Activated CD8-positive, alpha-beta memory T cell treated with anti-CD3 and anti-CD28 coated beads, Interleukin-2, amount 10 ng/mL, durations not matched to agents 7 days and 5 days (primary cell): ENCODE measurements at regions not wholly inside any gene's neighbourhood (a gene's known extent, or its start where the extent isn't known, plus 50 kb on each side); places are given as distances from the start of the nearest gene placed in this dataset.

Experiments used
- ATAC-seq: fragments of 150-1000 bp; cut with Tn5 transposase; one replicate; pipeline ENCODE4 v1.10.0; 2021; ENCODE audit warnings: moderate library complexity
- CTCF ChIA-PET: fragments of 350-600 bp; sonication (Branson Sonifier 250); formaldehyde crosslinking; loops from one replicate; lab custom pipeline; 2021; ENCODE audit warnings: antibody characterized with exemption; lab: Charles Lee
- DNase-seq: peaks from one replicate; pipeline ENCODE4 v3.0.0-alpha.2; 2020
- H3K27ac Mint-ChIP-seq: one replicate; pipeline ENCODE4 v1.8.0; 2021; ENCODE audit warnings: mild to moderate bottlenecking, mixed read lengths
- H3K27me3 Mint-ChIP-seq: one replicate; pipeline ENCODE4 v1.8.0; 2021; ENCODE audit warnings: mixed read lengths
- H3K36me3 Mint-ChIP-seq: one replicate; pipeline ENCODE4 v1.8.0; 2021; ENCODE audit warnings: mild to moderate bottlenecking, mixed read lengths
- H3K4me1 Mint-ChIP-seq: one replicate; pipeline ENCODE4 v1.8.0; 2021; ENCODE audit warnings: mixed read lengths
- H3K4me3 Mint-ChIP-seq: one replicate; pipeline ENCODE4 v1.8.0; 2021; ENCODE audit warnings: mild to moderate bottlenecking, moderate library complexity, mixed read lengths
- H3K9me3 Mint-ChIP-seq: one replicate; pipeline ENCODE4 v1.8.0; 2022; ENCODE audit warnings: low read depth, mixed read lengths

DNA sequence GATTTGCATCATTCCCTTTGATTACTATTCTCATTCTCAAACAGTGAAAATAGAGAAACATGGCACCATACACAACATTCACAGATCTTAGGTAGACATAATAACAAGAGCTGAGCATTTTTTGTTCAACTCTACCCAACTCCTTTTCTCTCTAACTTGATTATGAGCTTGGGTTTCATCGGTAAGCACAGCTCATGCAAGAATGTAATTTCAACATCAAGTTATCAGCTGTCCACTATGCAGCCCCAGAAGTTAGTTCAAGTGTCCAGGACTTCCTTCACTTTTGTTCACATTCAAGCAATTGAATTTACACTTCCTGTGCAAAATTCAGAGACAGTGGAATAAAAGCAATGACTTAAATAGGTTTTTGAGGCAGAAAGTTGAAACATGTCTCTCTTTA, 297.7 kb upstream of the SASH1 start:
- Mint-ChIP-seq H3K9me3 (peaks cover 2% of the 10 kb centered on the region), H3K4me1 (no peaks in the 10 kb centered on the region), H3K36me3 (no peaks in the 10 kb centered on the region), H3K4me3 (no peak overlapping the region), H3K27me3 (no peaks in the 10 kb centered on the region), H3K27ac (no peak overlapping the region)
- CTCF ChIA-PET: no interaction called here
- no peak for DNase-seq
- ATAC-seq: no peak

GRCh38 chr6:148053209-148053608, 289.4 kb upstream of the SASH1 start:
- DNase-seq: no peak
- CTCF ChIA-PET: no interaction called here
- no peak overlapping the region for H3K27ac Mint-ChIP-seq
- H3K4me3 Mint-ChIP-seq: no peak overlapping the region
- H3K4me1 Mint-ChIP-seq: no peaks in the 10 kb centered on the region
- H3K27me3 Mint-ChIP-seq: no peaks in the 10 kb centered on the region
- no peak for ATAC-seq
- no peaks in the 10 kb centered on the region for H3K36me3 Mint-ChIP-seq
- peaks cover 3% of the 10 kb centered on the region for H3K9me3 Mint-ChIP-seq

DNA sequence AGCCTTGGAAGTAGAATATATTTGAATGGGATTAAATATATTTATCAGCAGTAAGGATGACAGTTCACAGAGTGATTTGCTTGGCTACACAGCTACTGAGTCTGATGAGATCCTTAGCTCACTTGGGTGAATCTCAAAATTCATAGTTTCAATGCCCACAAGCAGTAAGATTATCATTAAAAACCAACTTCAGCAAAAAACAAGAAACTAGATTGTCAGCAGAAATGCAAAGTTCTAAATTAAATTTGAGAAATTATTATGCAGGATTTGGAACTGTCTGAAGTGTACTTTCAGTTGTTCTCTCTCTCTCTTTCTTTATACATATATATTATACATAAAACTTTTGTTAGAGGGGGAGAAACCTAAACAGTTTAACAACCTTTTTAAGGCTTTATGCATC, 288.8 kb upstream of the SASH1 start:
- H3K36me3 Mint-ChIP-seq: no peaks in the 10 kb centered on the region
- DNase-seq (no peak), ATAC-seq (no peak)
- CTCF ChIA-PET: no interaction called here
- no peak overlapping the region for H3K4me3 Mint-ChIP-seq
- H3K27me3 Mint-ChIP-seq: no peaks in the 10 kb centered on the region
- H3K27ac Mint-ChIP-seq: no peak overlapping the region
- H3K4me1 Mint-ChIP-seq: no peaks in the 10 kb centered on the region
- peaks cover 3% of the 10 kb centered on the region for H3K9me3 Mint-ChIP-seq

GRCh38 chr6:148054219-148054618, 288.4 kb upstream of the SASH1 start:
- no peak for DNase-seq
- Mint-ChIP-seq H3K36me3 (no peaks in the 10 kb centered on the region), H3K4me3 (no peak overlapping the region), H3K9me3 (peaks cover 3% of the 10 kb centered on the region), H3K27ac (no peak overlapping the region), H3K4me1 (no peaks in the 10 kb centered on the region), H3K27me3 (no peaks in the 10 kb centered on the region)
- CTCF ChIA-PET: no interaction called here
- ATAC-seq: no peak

DNA sequence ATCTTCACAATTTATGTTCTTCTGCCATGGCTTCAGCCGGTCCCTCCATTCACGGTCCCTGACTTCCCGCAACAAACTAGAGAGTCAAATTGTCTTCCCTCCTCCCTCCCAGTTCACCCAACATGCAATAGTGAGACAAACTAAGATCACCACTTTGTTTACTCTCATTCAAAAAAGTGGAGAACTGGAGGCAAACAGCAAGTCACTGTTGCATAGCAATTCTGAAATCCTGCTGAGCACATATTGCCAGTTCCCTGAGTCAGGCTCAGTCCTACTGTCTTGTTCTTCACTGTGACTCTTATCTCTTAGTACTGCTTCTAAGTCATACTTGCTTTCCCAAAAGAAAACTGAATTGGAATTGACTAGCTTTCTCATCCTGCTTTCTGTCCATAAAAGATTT, 287.2 kb upstream of the SASH1 start:
- no peak overlapping the region for H3K4me3 Mint-ChIP-seq
- CTCF ChIA-PET: no interaction called here
- H3K9me3 Mint-ChIP-seq: peaks cover 6% of the 10 kb centered on the region
- no peak overlapping the region for H3K27ac Mint-ChIP-seq
- no peaks in the 10 kb centered on the region for H3K36me3 Mint-ChIP-seq
- no peaks in the 10 kb centered on the region for H3K27me3 Mint-ChIP-seq
- H3K4me1 Mint-ChIP-seq: no peaks in the 10 kb centered on the region
- ATAC-seq (no peak), DNase-seq (no peak)

GRCh38 chr6:148059869-148060268, 282.8 kb upstream of the SASH1 start:
- DNase-seq (no peak), ATAC-seq (no peak)
- peaks cover 10% of the 10 kb centered on the region for H3K9me3 Mint-ChIP-seq
- H3K27me3 Mint-ChIP-seq: no peaks in the 10 kb centered on the region
- no peak overlapping the region for H3K4me3 Mint-ChIP-seq
- CTCF ChIA-PET: no interaction called here
- no peaks in the 10 kb centered on the region for H3K36me3 Mint-ChIP-seq
- H3K27ac Mint-ChIP-seq: no peak overlapping the region
- H3K4me1 Mint-ChIP-seq: no peaks in the 10 kb centered on the region

DNA sequence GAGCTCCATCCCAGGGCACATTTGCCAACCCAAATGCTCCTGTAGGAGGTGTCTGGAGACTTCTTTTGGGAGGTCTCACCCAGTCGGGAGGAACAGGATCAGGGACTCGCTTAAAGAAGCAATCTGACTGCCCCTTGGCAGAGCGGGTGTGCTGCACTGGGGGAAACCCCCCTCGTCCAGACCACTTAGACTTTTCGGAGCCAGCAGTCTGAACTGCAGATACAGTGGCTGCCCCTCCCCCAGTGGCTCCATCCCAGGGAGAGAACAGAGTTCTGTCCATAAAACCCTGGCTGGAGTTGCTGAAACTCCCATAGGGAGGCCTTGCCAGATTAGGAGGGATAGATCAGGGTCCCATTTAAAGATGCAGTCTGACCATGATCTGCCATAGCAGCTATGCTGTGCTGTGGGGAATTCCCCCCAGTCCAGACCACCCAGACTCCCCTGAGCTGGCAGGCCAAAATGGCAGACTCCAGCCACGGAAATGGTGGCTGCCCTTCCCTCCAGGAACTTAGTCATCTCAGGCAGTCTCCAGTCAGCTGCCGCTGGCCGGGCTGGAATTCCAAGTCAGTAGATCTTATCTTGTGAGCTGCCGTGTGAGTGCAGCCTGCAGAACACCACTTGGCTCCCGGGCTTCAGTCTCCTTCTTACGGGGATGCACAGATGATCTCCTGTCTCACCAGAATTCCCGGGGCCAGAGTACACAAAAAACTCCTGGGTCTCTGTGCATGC, 278.1 kb upstream of the SASH1 start:
- CTCF ChIA-PET: no interaction called here
- no peak for ATAC-seq
- Mint-ChIP-seq H3K27ac (no peak overlapping the region), H3K27me3 (no peaks in the 10 kb centered on the region), H3K9me3 (peaks cover 10% of the 10 kb centered on the region), H3K36me3 (no peaks in the 10 kb centered on the region), H3K4me3 (no peak overlapping the region), H3K4me1 (no peaks in the 10 kb centered on the region)
- DNase-seq: no peak

DNA sequence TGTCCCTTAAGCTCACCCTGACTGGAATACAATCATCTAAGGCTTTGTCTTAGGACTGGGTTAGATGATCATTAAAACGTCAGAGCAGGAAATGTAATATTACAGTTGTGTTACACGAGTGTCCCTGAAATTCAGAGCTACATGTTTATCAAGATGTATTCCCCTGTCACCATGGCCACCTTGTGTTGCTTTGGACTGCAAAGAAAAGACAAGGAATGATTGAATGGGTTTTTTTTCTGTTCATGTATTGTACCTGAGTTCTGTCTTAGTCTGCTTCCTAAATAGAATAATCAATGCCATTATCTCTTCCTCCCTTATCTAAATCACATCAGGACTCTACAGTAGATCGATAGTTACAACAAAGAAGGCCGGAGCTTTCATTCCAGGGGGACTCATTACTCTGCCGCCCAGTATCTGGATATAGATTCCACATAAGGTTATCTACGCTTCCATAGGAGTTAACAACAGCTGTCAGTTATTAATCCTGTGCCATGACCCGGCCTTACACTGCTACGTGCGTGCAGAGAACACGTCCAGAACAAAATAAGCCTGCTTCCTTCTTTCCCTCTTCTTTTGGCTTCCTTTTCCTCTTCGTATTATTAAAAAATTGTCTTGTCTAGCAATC, 274.1 kb upstream of the SASH1 start:
- no peaks in the 10 kb centered on the region for H3K4me1 Mint-ChIP-seq
- peaks cover 4% of the 10 kb centered on the region for H3K9me3 Mint-ChIP-seq
- no peak overlapping the region for H3K4me3 Mint-ChIP-seq
- no peak overlapping the region for H3K27ac Mint-ChIP-seq
- H3K27me3 Mint-ChIP-seq: no peaks in the 10 kb centered on the region
- no peak for DNase-seq
- ATAC-seq: no peak
- H3K36me3 Mint-ChIP-seq: no peaks in the 10 kb centered on the region
- CTCF ChIA-PET: no interaction called here

- DNase-seq: no peak
- peaks cover 5% of the 10 kb centered on the region for H3K9me3 Mint-ChIP-seq
- no peaks in the 10 kb centered on the region for H3K4me1 Mint-ChIP-seq
- no peak overlapping the region for H3K4me3 Mint-ChIP-seq
- ATAC-seq: no peak
- H3K27ac Mint-ChIP-seq: no peak overlapping the region
- CTCF ChIA-PET: no interaction called here
- H3K27me3 Mint-ChIP-seq: no peaks in the 10 kb centered on the region
- no peaks in the 10 kb centered on the region for H3K36me3 Mint-ChIP-seq
Measured at GRCh38 chr6:148069256-148069655, 273.4 kb upstream of the SASH1 start.

DNA sequence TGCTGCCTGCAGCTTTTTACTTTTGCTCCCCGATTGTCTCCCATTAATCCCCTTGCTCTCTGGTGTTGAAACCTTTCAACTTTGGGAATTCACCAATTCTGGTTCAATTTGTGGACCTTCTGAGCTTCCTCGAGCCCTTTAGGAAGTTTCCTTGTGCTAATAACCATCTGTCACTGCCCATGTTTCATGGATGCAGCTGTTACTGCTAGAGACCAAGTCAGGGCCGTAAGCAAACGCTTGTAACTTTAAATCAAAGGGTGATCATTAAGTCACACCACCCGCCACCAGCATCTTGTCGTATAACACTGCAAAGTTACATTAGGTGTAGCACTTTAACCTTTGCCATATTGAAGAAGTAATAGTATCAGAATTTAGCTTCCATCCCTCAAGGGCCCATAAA, 268.3 kb upstream of the SASH1 start:
- Mint-ChIP-seq H3K27me3 (no peaks in the 10 kb centered on the region), H3K4me1 (no peaks in the 10 kb centered on the region), H3K4me3 (no peak overlapping the region), H3K36me3 (no peaks in the 10 kb centered on the region), H3K27ac (no peak overlapping the region), H3K9me3 (peaks cover 5% of the 10 kb centered on the region)
- CTCF ChIA-PET: no interaction called here
- DNase-seq (no peak), ATAC-seq (no peak)

GRCh38 chr6:148074738-148075137, 267.9 kb upstream of the SASH1 start:
- Mint-ChIP-seq H3K27me3 (no peaks in the 10 kb centered on the region), H3K4me1 (no peaks in the 10 kb centered on the region), H3K4me3 (no peak overlapping the region), H3K36me3 (no peaks in the 10 kb centered on the region), H3K9me3 (peaks cover 4% of the 10 kb centered on the region), H3K27ac (no peak overlapping the region)
- DNase-seq (no peak), ATAC-seq (no peak)
- CTCF ChIA-PET: no interaction called here

GRCh38 chr6:148075352-148075751, 267.3 kb upstream of the SASH1 start:
- H3K27ac Mint-ChIP-seq: no peak overlapping the region
- no peaks in the 10 kb centered on the region for H3K36me3 Mint-ChIP-seq
- H3K4me3 Mint-ChIP-seq: no peak overlapping the region
- CTCF ChIA-PET: no interaction called here
- DNase-seq: no peak
- no peak for ATAC-seq
- H3K4me1 Mint-ChIP-seq: no peaks in the 10 kb centered on the region
- H3K27me3 Mint-ChIP-seq: no peaks in the 10 kb centered on the region
- H3K9me3 Mint-ChIP-seq: peaks cover 4% of the 10 kb centered on the region

DNA sequence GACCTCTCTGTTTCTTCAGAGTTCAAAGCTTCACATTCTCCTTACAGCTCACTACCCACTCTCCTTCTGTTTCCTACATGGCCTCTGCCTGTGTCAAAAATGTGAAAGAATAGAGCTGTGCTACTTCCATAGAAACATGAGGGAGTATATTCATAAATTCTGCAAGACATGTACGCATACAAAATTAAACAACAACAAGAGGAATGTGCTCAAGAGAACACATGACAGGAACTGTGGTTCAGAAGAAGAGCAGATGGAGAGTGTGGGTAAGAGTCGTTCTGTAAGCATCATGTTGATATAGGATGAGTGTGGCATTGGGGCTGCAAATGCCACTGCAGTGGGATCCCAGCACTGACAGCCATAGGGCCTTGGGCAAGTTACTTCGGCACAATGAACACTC, 266.6 kb upstream of the SASH1 start:
- DNase-seq (no peak), ATAC-seq (no peak)
- H3K27me3 Mint-ChIP-seq: no peaks in the 10 kb centered on the region
- H3K4me3 Mint-ChIP-seq: no peak overlapping the region
- CTCF ChIA-PET: no interaction called here
- H3K27ac Mint-ChIP-seq: no peak overlapping the region
- H3K9me3 Mint-ChIP-seq: peaks cover 4% of the 10 kb centered on the region
- no peaks in the 10 kb centered on the region for H3K36me3 Mint-ChIP-seq
- no peaks in the 10 kb centered on the region for H3K4me1 Mint-ChIP-seq

DNA sequence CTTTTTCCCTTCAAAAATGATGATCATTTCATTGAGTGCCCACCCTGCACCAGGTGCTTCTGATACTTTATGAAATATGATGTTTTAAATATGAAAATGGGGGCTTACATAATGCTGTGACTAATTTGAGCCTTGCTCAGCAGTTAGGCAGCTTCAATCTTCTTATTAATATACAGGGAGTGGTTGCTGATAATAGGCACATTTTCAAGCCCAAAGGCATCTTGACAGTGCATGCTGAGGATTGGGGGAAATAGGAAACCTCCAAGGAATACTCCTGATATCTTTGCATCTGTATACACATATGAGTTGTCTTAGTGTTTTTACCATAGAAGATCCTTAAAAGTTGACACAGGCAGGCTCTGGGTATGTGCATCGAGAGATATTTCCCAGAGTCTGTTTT, 262.3 kb upstream of the SASH1 start:
- H3K27me3 Mint-ChIP-seq: no peaks in the 10 kb centered on the region
- no peak overlapping the region for H3K27ac Mint-ChIP-seq
- H3K4me3 Mint-ChIP-seq: no peak overlapping the region
- H3K36me3 Mint-ChIP-seq: no peaks in the 10 kb centered on the region
- CTCF ChIA-PET: no interaction called here
- DNase-seq: no peak
- H3K9me3 Mint-ChIP-seq: no peaks in the 10 kb centered on the region
- no peaks in the 10 kb centered on the region for H3K4me1 Mint-ChIP-seq
- ATAC-seq: no peak
